OCI-LY1 (cell line): ENCODE measurements at regions not wholly inside any gene's neighbourhood (a gene's known extent, or its start where the extent isn't known, plus 50 kb on each side); places are given as distances from the start of the nearest gene placed in this dataset.

Source experiments
- H2AFZ ChIP-seq: fragments of 200-600 bp; sonication (generic), shearing (Covaris generic); 2 replicates; pipeline ENCODE4 v1.6.0; 2014; ENCODE audit warnings: antibody characterized with exemption, mild to moderate bottlenecking, low read length
- H3F3A ChIP-seq: fragments of 200-600 bp; sonication (generic), shearing (Covaris generic); 2 replicates; pipeline ENCODE4 v1.6.0; 2014; ENCODE audit warnings: mild to moderate bottlenecking, antibody characterized with exemption, low read length, moderate library complexity; ENCODE audit not compliant: insufficient read depth
- H3K27ac ChIP-seq: fragments of 200-600 bp; sonication (generic); 2 replicates; pipeline ENCODE4 v1.5.1; 2014; ENCODE audit warnings: low read length, mixed run types, mild to moderate bottlenecking, low read depth; ENCODE audit not compliant: poor library complexity, severe bottlenecking
- H3K27me3 ChIP-seq: fragments of 200-600 bp; sonication (generic); 2 replicates; pipeline ENCODE4 v1.6.0; 2014; ENCODE audit warnings: antibody characterized with exemption, mild to moderate bottlenecking, low read length, moderate library complexity; ENCODE audit not compliant: insufficient read depth
- H3K36me3 ChIP-seq: fragments of 200-600 bp; sonication (generic); 2 replicates; pipeline ENCODE4 v1.6.1; 2014; ENCODE audit warnings: mild to moderate bottlenecking, antibody characterized with exemption, low read length, moderate library complexity, mixed read lengths; ENCODE audit not compliant: insufficient read depth
- H3K4me1 ChIP-seq: fragments of 200-600 bp; sonication (generic); 2 replicates; pipeline ENCODE4 v1.5.1; 2014; ENCODE audit warnings: mild to moderate bottlenecking, low read length, moderate library complexity; ENCODE audit not compliant: insufficient read depth, severe bottlenecking
- H3K4me2 ChIP-seq: fragments of 200-600 bp; sonication (generic), shearing (Covaris generic); 2 replicates; pipeline ENCODE4 v1.6.1; 2014; ENCODE audit warnings: low read length
- H3K4me3 ChIP-seq: fragments of 200-600 bp; sonication (generic); 2 replicates; pipeline ENCODE4 v1.5.1; 2014; ENCODE audit warnings: low read length, low read depth, mild to moderate bottlenecking, mixed read lengths; ENCODE audit not compliant: poor library complexity, severe bottlenecking
- H3K79me2 ChIP-seq: fragments of 200-600 bp; shearing (Covaris generic); 2 replicates; pipeline ENCODE4 v1.6.1; 2016; ENCODE audit warnings: mixed run types, low read length, mixed read lengths; ENCODE audit not compliant: insufficient read depth
- H3K9ac ChIP-seq: fragments of 200-600 bp; sonication (generic), shearing (Covaris generic); 2 replicates; pipeline ENCODE4 v1.6.1; 2014; ENCODE audit warnings: mild to moderate bottlenecking, low read length, mixed read lengths
- H3K9me2 ChIP-seq: fragments of 200-600 bp; sonication (generic), shearing (Covaris generic); 2 replicates; pipeline ENCODE4 v1.6.1; 2014; ENCODE audit warnings: low read depth, mild to moderate bottlenecking, low read length, mixed read lengths
- H3K9me3 ChIP-seq: fragments of 200-600 bp; shearing (Covaris generic); 2 replicates; pipeline ENCODE4 v1.6.1; 2014; ENCODE audit warnings: low read length, mixed read lengths
- H4K20me1 ChIP-seq: fragments of 200-600 bp; sonication (generic), shearing (Covaris generic); 2 replicates; pipeline ENCODE4 v1.6.0; 2016; ENCODE audit warnings: mild to moderate bottlenecking, low read length; ENCODE audit not compliant: insufficient read depth
- CTCF ChIP-seq: fragments of 200-600 bp; sonication (generic), shearing (Covaris generic); IDR thresholded peaks from 2 replicates; pipeline ENCODE4 v1.5.1; 2017; ENCODE audit warnings: mild to moderate bottlenecking, antibody characterized with exemption, low read length, moderate library complexity, mixed read lengths
- EZH2 ChIP-seq: fragments of 200-600 bp; sonication (generic), shearing (Covaris generic); IDR thresholded peaks from 2 replicates; pipeline ENCODE4 v1.8.0; 2017; ENCODE audit warnings: borderline replicate concordance, mixed run types, mild to moderate bottlenecking, antibody characterized with exemption, low read length, moderate library complexity, mixed read lengths

DNA sequence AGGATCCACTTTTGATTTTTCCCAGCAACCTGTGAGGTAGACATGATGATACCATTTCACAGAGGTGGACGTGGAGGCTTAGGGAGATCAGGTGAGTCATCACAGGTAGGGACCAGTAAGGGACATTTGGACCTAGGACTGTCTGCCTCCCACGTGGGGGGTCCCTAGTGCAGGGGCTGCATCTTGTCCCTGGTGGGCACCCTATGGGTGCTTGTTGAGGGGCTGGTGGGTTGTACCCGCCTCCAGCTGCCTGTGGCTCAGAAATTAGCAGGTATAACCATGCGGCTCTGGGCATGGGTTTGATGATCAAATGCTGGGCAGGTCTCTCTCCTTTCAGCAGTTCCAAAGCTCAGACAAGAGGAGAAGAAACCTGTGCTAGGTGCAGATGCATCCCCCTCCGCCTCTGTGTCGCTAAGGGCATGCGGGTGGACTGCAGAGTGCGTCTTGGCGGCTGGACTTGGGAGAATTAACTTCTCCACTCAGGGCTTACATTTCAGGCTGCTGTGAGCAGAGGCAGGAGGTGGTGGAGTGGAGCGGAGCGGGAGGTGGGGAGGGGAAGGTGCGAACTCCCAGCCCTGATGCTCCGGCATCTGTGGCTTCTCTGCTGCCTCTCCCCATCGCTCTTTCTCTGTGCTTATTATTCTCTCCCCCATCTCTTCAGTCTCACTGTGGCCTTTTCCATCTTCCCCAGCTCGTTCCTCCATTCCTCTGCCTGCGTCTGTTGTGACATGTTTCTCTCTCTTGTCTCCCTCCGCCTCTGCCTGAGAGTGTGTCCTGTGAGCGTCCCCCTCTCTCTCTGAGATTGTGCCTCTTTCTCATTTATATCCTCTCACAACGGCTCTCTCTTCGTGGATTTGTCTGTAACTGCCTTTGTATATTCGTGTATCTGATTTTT lies 146.8 kb downstream of the PTPRU start:
- H3K36me3 ChIP-seq = no peaks in the 10 kb centered on the region
- H3K4me2 ChIP-seq = no peak overlapping the region
- TF ChIP-seq CTCF = no peak
- TF ChIP-seq EZH2 = no peak
- H3F3A ChIP-seq = no peaks in the 10 kb centered on the region
- H3K4me3 ChIP-seq = no peak overlapping the region
- H3K27ac ChIP-seq = no peak overlapping the region
- no peak overlapping the region for H2AFZ ChIP-seq
- H3K9me3 ChIP-seq = peaks cover 12% of the 10 kb centered on the region; the same call in 1 of the 2 replicates
- H3K79me2 ChIP-seq = no peaks in the 10 kb centered on the region
- H3K9me2 ChIP-seq = no peaks in the 10 kb centered on the region
- H4K20me1 ChIP-seq = no peaks in the 10 kb centered on the region
- no peaks in the 10 kb centered on the region for H3K4me1 ChIP-seq
- H3K9ac ChIP-seq = no peak overlapping the region
- no peaks in the 10 kb centered on the region for H3K27me3 ChIP-seq

DNA sequence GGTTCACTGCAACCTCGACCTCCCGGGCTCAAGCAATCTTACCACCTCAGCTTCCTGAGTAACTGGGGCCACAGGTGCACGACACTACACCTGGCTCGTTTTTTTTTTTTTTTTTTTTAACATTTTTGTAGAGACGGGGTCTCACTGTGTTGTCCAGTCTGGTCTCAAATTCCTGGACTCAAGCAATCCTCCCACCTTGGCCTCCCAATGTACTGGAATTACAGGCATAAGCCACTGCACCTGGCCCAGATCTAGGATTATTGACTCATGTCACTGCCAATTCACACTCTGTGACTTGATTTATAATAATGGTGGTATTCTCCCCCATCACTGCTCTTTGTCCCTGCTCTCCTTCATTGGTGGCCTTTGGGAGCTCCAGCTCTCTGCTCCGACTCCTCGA lies 145.1 kb downstream of the PTPRU start:
- Histone ChIP-seq H3K4me1 (no peaks in the 10 kb centered on the region), H3K9ac (no peak overlapping the region), H3K4me2 (no peak overlapping the region), H4K20me1 (no peaks in the 10 kb centered on the region), H3K79me2 (no peaks in the 10 kb centered on the region), H3K9me3 (peaks cover 15% of the 10 kb centered on the region; the same call in 1 of the 2 replicates), H3K27ac (no peak overlapping the region), H3K27me3 (no peaks in the 10 kb centered on the region), H3K36me3 (no peaks in the 10 kb centered on the region), H3K9me2 (no peaks in the 10 kb centered on the region), H3K4me3 (no peak overlapping the region), H2AFZ (no peak overlapping the region), H3F3A (no peaks in the 10 kb centered on the region)
- TF ChIP-seq CTCF = no peak
- TF ChIP-seq EZH2 = no peak

- Histone ChIP-seq H2AFZ (no peak overlapping the region), H3K27ac (no peak overlapping the region), H3K79me2 (no peaks in the 10 kb centered on the region), H3K4me3 (no peak overlapping the region), H3K36me3 (no peaks in the 10 kb centered on the region), H3K9me2 (no peaks in the 10 kb centered on the region), H3F3A (no peaks in the 10 kb centered on the region), H3K4me2 (no peak overlapping the region), H4K20me1 (no peaks in the 10 kb centered on the region), H3K9ac (no peak overlapping the region), H3K4me1 (no peaks in the 10 kb centered on the region), H3K27me3 (no peaks in the 10 kb centered on the region), H3K9me3 (peaks cover 15% of the 10 kb centered on the region; the same call in 1 of the 2 replicates)
- no peak for TF ChIP-seq CTCF
- TF ChIP-seq EZH2 = no peak
These were observed 144.2 kb downstream of the PTPRU start for GRCh38 chr1:29380532-29380931.
